ENCODE measurements at regions not wholly inside any gene's neighbourhood (a gene's known extent, or its start where the extent isn't known, plus 50 kb on each side); places are given as distances from the start of the nearest gene placed in this dataset.

- no peaks in the 10 kb centered on the region for H3K36me3 Mint-ChIP-seq (ENCODE audit: low read depth)
- no peaks in the 10 kb centered on the region for H3K4me1 Mint-ChIP-seq (ENCODE audit: low read depth)
- H3K4me3 Mint-ChIP-seq, result no peak overlapping the region
- ATAC-seq (no peak), DNase-seq (no peak)
- no peaks in the 10 kb centered on the region for H3K27me3 Mint-ChIP-seq (ENCODE audit: low read depth)
- POLR2A ChIA-PET, result no interaction called here
- no peaks in the 10 kb centered on the region for H3K9me3 Mint-ChIP-seq (ENCODE audit: insufficient read depth)
- H3K27ac Mint-ChIP-seq, result no peak overlapping the region
- CTCF ChIA-PET, result no interaction called here
These were observed 176.7 kb downstream of the SOX9 start for GRCh38 chr17:72297326-72298115.

GRCh38 chr17:72299100-72299499 lies 178.3 kb downstream of the SOX9 start:
- H3K27me3 Mint-ChIP-seq (ENCODE audit: low read depth), result no peaks in the 10 kb centered on the region
- H3K9me3 Mint-ChIP-seq (ENCODE audit: insufficient read depth), result no peaks in the 10 kb centered on the region
- ChIA-PET CTCF (no interaction called here), POLR2A (no interaction called here)
- no peaks in the 10 kb centered on the region for H3K4me1 Mint-ChIP-seq (ENCODE audit: low read depth)
- ATAC-seq (no peak), DNase-seq (no peak)
- no peak overlapping the region for H3K27ac Mint-ChIP-seq
- H3K36me3 Mint-ChIP-seq (ENCODE audit: low read depth), result no peaks in the 10 kb centered on the region
- H3K4me3 Mint-ChIP-seq, result no peak overlapping the region

DNA sequence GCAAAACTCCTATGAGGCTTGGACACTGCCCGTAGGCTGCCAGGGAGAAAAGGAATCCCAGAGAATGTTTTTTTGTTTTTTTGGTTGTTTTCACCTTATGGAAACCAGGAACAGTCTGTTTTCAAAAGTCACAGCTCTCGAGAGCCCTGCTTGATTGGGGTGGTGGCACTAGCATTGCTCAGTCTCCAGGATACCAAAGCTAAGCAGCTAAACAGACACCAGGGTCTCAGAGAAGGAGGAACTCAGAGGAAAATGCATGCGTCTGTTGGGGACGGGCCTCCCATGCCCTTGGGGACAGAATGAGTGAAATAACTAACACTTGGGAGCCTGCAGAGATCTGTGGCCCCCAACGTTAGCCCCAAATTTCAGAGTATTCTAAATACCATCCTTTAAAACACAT lies 178.8 kb downstream of the SOX9 start:
- Mint-ChIP-seq H3K27ac (no peak overlapping the region), H3K27me3 (ENCODE audit: low read depth) (no peaks in the 10 kb centered on the region), H3K4me1 (ENCODE audit: low read depth) (no peaks in the 10 kb centered on the region), H3K4me3 (no peak overlapping the region), H3K36me3 (ENCODE audit: low read depth) (no peaks in the 10 kb centered on the region), H3K9me3 (ENCODE audit: insufficient read depth) (no peaks in the 10 kb centered on the region)
- CTCF ChIA-PET, result no interaction called here
- POLR2A ChIA-PET, result no interaction called here
- ATAC-seq (no peak), DNase-seq (no peak)

DNA sequence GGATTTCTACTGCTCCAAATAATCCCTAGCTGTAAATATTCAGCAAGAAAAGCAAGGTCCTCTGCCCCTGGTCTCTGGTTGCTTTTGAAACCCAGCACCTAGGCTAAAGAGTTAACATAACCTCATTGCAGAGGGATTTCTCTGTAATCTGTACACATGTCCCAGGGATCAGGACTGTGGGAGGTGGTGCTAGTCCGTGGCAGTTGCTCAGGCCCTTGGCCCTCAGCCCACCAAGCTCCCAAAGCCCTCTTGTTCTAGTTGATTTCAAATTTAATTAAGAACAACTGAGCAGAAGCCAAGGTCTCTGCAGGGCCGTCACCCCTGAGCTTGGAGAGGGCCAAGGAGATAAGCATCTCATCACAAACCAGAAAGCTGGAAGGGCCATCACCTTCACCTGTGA lies 181.1 kb downstream of the SOX9 start:
- ATAC-seq (no peak), DNase-seq (no peak)
- H3K9me3 Mint-ChIP-seq (ENCODE audit: insufficient read depth), result no peaks in the 10 kb centered on the region
- H3K27me3 Mint-ChIP-seq (ENCODE audit: low read depth), result no peaks in the 10 kb centered on the region
- POLR2A ChIA-PET, result no interaction called here
- H3K4me3 Mint-ChIP-seq, result no peak overlapping the region
- no peak overlapping the region for H3K27ac Mint-ChIP-seq
- CTCF ChIA-PET, result no interaction called here
- no peaks in the 10 kb centered on the region for H3K36me3 Mint-ChIP-seq (ENCODE audit: low read depth)
- no peaks in the 10 kb centered on the region for H3K4me1 Mint-ChIP-seq (ENCODE audit: low read depth)

GRCh38 chr17:72302735-72303134 lies 181.9 kb downstream of the SOX9 start:
- CTCF ChIA-PET, result no interaction called here
- no peak overlapping the region for H3K4me3 Mint-ChIP-seq
- DNase-seq (no peak), ATAC-seq (no peak)
- H3K4me1 Mint-ChIP-seq (ENCODE audit: low read depth), result no peaks in the 10 kb centered on the region
- no peak overlapping the region for H3K27ac Mint-ChIP-seq
- no peaks in the 10 kb centered on the region for H3K9me3 Mint-ChIP-seq (ENCODE audit: insufficient read depth)
- POLR2A ChIA-PET, result interaction anchor here (0.7 kb wide), 1 partner anchor 928 kb away, joined by 4 read pairs; no protein-coding TSS in a partner anchor
- H3K27me3 Mint-ChIP-seq (ENCODE audit: low read depth), result no peaks in the 10 kb centered on the region
- H3K36me3 Mint-ChIP-seq (ENCODE audit: low read depth), result no peaks in the 10 kb centered on the region

- H3K4me1 Mint-ChIP-seq (ENCODE audit: low read depth), result no peaks in the 10 kb centered on the region
- no peaks in the 10 kb centered on the region for H3K9me3 Mint-ChIP-seq (ENCODE audit: insufficient read depth)
- H3K4me3 Mint-ChIP-seq, result no peak overlapping the region
- H3K27me3 Mint-ChIP-seq (ENCODE audit: low read depth), result no peaks in the 10 kb centered on the region
- H3K36me3 Mint-ChIP-seq (ENCODE audit: low read depth), result no peaks in the 10 kb centered on the region
- DNase-seq (no peak), ATAC-seq (no peak)
- no peak overlapping the region for H3K27ac Mint-ChIP-seq
- ChIA-PET POLR2A (no interaction called here), CTCF (no interaction called here)
These were observed 183.2 kb downstream of the SOX9 start for GRCh38 chr17:72303787-72304733.

GRCh38 chr17:72304859-72305258 lies 184.0 kb downstream of the SOX9 start:
- H3K27ac Mint-ChIP-seq, result no peak overlapping the region
- no peaks in the 10 kb centered on the region for H3K36me3 Mint-ChIP-seq (ENCODE audit: low read depth)
- no peaks in the 10 kb centered on the region for H3K27me3 Mint-ChIP-seq (ENCODE audit: low read depth)
- POLR2A ChIA-PET, result no interaction called here
- H3K4me1 Mint-ChIP-seq (ENCODE audit: low read depth), result no peaks in the 10 kb centered on the region
- H3K4me3 Mint-ChIP-seq, result no peak overlapping the region
- DNase-seq (no peak), ATAC-seq (no peak)
- CTCF ChIA-PET, result no interaction called here
- no peaks in the 10 kb centered on the region for H3K9me3 Mint-ChIP-seq (ENCODE audit: insufficient read depth)

DNA sequence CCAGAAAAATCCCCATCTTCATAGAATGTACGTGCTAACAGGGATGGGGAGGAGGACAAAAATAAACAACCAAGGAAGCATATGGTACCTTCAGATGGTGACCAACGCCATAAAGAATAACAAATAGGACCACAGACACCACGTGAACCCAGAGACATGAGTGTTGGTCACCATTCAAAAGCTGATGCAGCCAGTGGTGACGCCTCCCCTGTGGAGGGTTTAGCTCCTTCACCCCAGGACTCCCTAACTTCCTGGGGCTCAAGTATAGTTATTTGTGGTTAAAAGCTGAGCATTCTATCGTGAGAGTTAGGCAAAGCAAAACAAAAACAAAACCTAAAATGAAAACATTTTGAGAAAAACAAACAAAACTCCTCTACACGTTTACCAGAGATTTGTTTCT lies 184.7 kb downstream of the SOX9 start:
- H3K36me3 Mint-ChIP-seq (ENCODE audit: low read depth), result no peaks in the 10 kb centered on the region
- ATAC-seq, result no peak
- ChIA-PET CTCF (no interaction called here), POLR2A (no interaction called here)
- no peaks in the 10 kb centered on the region for H3K9me3 Mint-ChIP-seq (ENCODE audit: insufficient read depth)
- H3K4me1 Mint-ChIP-seq (ENCODE audit: low read depth), result no peaks in the 10 kb centered on the region
- H3K27ac Mint-ChIP-seq, result no peak overlapping the region
- DNase-seq, result no peak
- no peak overlapping the region for H3K4me3 Mint-ChIP-seq
- no peaks in the 10 kb centered on the region for H3K27me3 Mint-ChIP-seq (ENCODE audit: low read depth)

DNA sequence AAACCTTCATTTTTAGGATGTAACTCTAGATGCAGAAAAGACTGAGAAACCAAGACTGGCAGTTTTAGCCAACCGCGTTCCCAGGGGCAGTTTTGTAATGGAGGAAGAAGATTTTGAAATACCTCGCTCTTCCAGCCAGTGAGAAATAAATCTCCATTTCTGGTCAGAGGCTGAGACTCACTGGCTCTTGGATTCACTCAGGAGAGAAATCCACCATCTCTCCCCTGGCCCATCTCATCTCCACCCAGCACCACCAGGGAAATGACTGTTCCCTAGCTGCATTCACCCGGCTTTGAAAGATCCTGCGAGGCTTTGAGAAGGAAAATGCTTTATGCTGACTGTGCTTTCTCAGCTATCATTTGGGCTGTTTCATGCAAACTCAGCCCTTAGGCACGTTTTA lies 185.2 kb downstream of the SOX9 start:
- Mint-ChIP-seq H3K9me3 (ENCODE audit: insufficient read depth) (no peaks in the 10 kb centered on the region), H3K27ac (no peak overlapping the region), H3K4me3 (no peak overlapping the region), H3K4me1 (ENCODE audit: low read depth) (no peaks in the 10 kb centered on the region), H3K27me3 (ENCODE audit: low read depth) (no peaks in the 10 kb centered on the region), H3K36me3 (ENCODE audit: low read depth) (no peaks in the 10 kb centered on the region)
- ChIA-PET POLR2A (no interaction called here), CTCF (no interaction called here)
- DNase-seq (no peak), ATAC-seq (no peak)

DNA sequence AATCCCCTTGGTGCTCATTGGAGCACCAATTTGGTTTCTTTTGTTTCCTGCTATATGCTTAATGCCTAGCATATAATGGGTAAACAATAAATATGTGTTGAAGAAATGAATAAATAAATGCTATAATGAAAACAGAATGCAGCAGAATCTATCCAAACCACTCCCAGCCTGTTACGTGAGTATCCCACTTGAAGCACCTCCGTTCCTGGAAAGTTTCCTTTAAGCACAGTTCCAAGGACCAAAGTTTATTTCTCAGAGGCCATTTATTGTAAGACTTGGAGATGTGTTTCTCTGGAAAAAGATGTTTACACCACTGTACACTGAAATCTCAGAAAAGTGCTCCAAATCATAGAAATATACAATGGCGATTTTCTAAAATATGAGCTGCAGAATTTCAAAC lies 187.0 kb downstream of the SOX9 start:
- Mint-ChIP-seq H3K9me3 (ENCODE audit: insufficient read depth) (no peaks in the 10 kb centered on the region), H3K4me3 (no peak overlapping the region), H3K36me3 (ENCODE audit: low read depth) (no peaks in the 10 kb centered on the region), H3K27me3 (ENCODE audit: low read depth) (no peaks in the 10 kb centered on the region), H3K27ac (no peak overlapping the region), H3K4me1 (ENCODE audit: low read depth) (no peaks in the 10 kb centered on the region)
- no peak for ATAC-seq
- ChIA-PET CTCF (no interaction called here), POLR2A (no interaction called here)
- DNase-seq, result no peak

GRCh38 chr17:72308744-72309385 lies 188.0 kb downstream of the SOX9 start:
- ChIA-PET POLR2A (no interaction called here), CTCF (no interaction called here)
- DNase-seq (no peak), ATAC-seq (no peak)
- no peaks in the 10 kb centered on the region for H3K27me3 Mint-ChIP-seq (ENCODE audit: low read depth)
- no peaks in the 10 kb centered on the region for H3K9me3 Mint-ChIP-seq (ENCODE audit: insufficient read depth)
- no peaks in the 10 kb centered on the region for H3K36me3 Mint-ChIP-seq (ENCODE audit: low read depth)
- no peaks in the 10 kb centered on the region for H3K4me1 Mint-ChIP-seq (ENCODE audit: low read depth)
- H3K4me3 Mint-ChIP-seq, result no peak overlapping the region
- H3K27ac Mint-ChIP-seq, result no peak overlapping the region

- H3K9me3 Mint-ChIP-seq (ENCODE audit: insufficient read depth), result no peaks in the 10 kb centered on the region
- no peaks in the 10 kb centered on the region for H3K27me3 Mint-ChIP-seq (ENCODE audit: low read depth)
- ATAC-seq (no peak), DNase-seq (no peak)
- POLR2A ChIA-PET, result no interaction called here
- H3K4me3 Mint-ChIP-seq, result no peak overlapping the region
- CTCF ChIA-PET, result no interaction called here
- H3K4me1 Mint-ChIP-seq (ENCODE audit: low read depth), result no peaks in the 10 kb centered on the region
- H3K27ac Mint-ChIP-seq, result no peak overlapping the region
- no peaks in the 10 kb centered on the region for H3K36me3 Mint-ChIP-seq (ENCODE audit: low read depth)
These were observed 190.2 kb downstream of the SOX9 start for GRCh38 chr17:72311004-72311403.
